ENCODE measurements at regions not wholly inside any gene's neighbourhood (a gene's known extent, or its start where the extent isn't known, plus 50 kb on each side); places are given as distances from the start of the nearest gene placed in this dataset.

GRCh38 chr12:66999141-66999540 is 270.0 kb upstream of the CAND1 start:
- no peaks in the 10 kb centered on the region for H3K27me3 ChIP-seq (replicated peaks)
- H3K27ac ChIP-seq: no peak overlapping the region
- DNase-seq: no peak
- no peak for TF ChIP-seq CTCF (IDR thresholded peaks at IDR 0.05; ENCODE audit: low read depth, low read length, missing control alignments)
- H3K4me3 ChIP-seq (ENCODE audit: low read depth, low read length): no peak overlapping the region
- no peaks in the 10 kb centered on the region for H3K36me3 ChIP-seq (replicated peaks)
- in situ Hi-C loops (cut with HindIII; ENCODE audit: low pct_ligation_motif_present, low sequenced_read_pairs): no loop called here

GRCh38 chr12:67001251-67001650 is 267.9 kb upstream of the CAND1 start:
- in situ Hi-C loops (cut with HindIII; ENCODE audit: low pct_ligation_motif_present, low sequenced_read_pairs): no loop called here
- Histone ChIP-seq H3K27ac (no peak overlapping the region), H3K4me3 (ENCODE audit: low read depth, low read length) (no peak overlapping the region), H3K27me3 (replicated peaks) (no peaks in the 10 kb centered on the region), H3K36me3 (replicated peaks) (no peaks in the 10 kb centered on the region)
- DNase-seq: no peak
- TF ChIP-seq CTCF (IDR thresholded peaks at IDR 0.05; ENCODE audit: low read depth, low read length, missing control alignments): no peak

- no peaks in the 10 kb centered on the region for H3K27me3 ChIP-seq (replicated peaks)
- no peaks in the 10 kb centered on the region for H3K36me3 ChIP-seq (replicated peaks)
- H3K4me3 ChIP-seq (ENCODE audit: low read depth, low read length): no peak overlapping the region
- in situ Hi-C loops (cut with HindIII; ENCODE audit: low pct_ligation_motif_present, low sequenced_read_pairs): no loop called here
- TF ChIP-seq CTCF (IDR thresholded peaks at IDR 0.05; ENCODE audit: low read depth, low read length, missing control alignments): no peak
- DNase-seq: no peak
- H3K27ac ChIP-seq: no peak overlapping the region
Observed at GRCh38 chr12:67002720-67003119, 266.4 kb upstream of the CAND1 start.

GRCh38 chr12:67006610-67007009 is 262.5 kb upstream of the CAND1 start:
- DNase-seq: no peak
- no peak for TF ChIP-seq CTCF (IDR thresholded peaks at IDR 0.05; ENCODE audit: low read depth, low read length, missing control alignments)
- H3K27me3 ChIP-seq (replicated peaks): no peaks in the 10 kb centered on the region
- in situ Hi-C loops (cut with HindIII; ENCODE audit: low pct_ligation_motif_present, low sequenced_read_pairs): no loop called here
- H3K27ac ChIP-seq: no peak overlapping the region
- H3K36me3 ChIP-seq (replicated peaks): no peaks in the 10 kb centered on the region
- no peak overlapping the region for H3K4me3 ChIP-seq (ENCODE audit: low read depth, low read length)

GRCh38 chr12:67014642-67015041 is 254.5 kb upstream of the CAND1 start:
- Histone ChIP-seq H3K27ac (no peak overlapping the region), H3K4me3 (ENCODE audit: low read depth, low read length) (no peak overlapping the region), H3K27me3 (replicated peaks) (no peaks in the 10 kb centered on the region), H3K36me3 (replicated peaks) (no peaks in the 10 kb centered on the region)
- DNase-seq: no peak
- TF ChIP-seq CTCF (IDR thresholded peaks at IDR 0.05; ENCODE audit: low read depth, low read length, missing control alignments): no peak
- in situ Hi-C loops (cut with HindIII; ENCODE audit: low pct_ligation_motif_present, low sequenced_read_pairs): no loop called here

GRCh38 chr12:67018105-67018504 is 251.1 kb upstream of the CAND1 start:
- H3K4me3 ChIP-seq (ENCODE audit: low read depth, low read length): no peak overlapping the region
- no peak for DNase-seq
- TF ChIP-seq CTCF (IDR thresholded peaks at IDR 0.05; ENCODE audit: low read depth, low read length, missing control alignments): no peak
- H3K27me3 ChIP-seq (replicated peaks): no peaks in the 10 kb centered on the region
- H3K27ac ChIP-seq: no peak overlapping the region
- H3K36me3 ChIP-seq (replicated peaks): no peaks in the 10 kb centered on the region
- in situ Hi-C loops (cut with HindIII; ENCODE audit: low pct_ligation_motif_present, low sequenced_read_pairs): no loop called here

All from brain microvascular endothelial cell (primary cell).